HG02678 (cell line): ENCODE measurements at regions not wholly inside any gene's neighbourhood (a gene's known extent, or its start where the extent isn't known, plus 50 kb on each side); places are given as distances from the start of the nearest gene placed in this dataset.
"Not testable (repeated sequence)": the region's sequence is repeated elsewhere in the genome, so short reads cannot be mapped to it uniquely, and the experiment has no call there.

ENCODE experiments used
- ATAC-seq: cut with Tn5 transposase; IDR thresholded peaks from one replicate; pipeline ENCODE4 v1.9.1; 2021; ENCODE audit warnings: mild to moderate bottlenecking, moderate library complexity; ENCODE audit not compliant: unreplicated experiment

GRCh38 chr11:97487387-97487786 is 1097.6 kb downstream of the JRKL start:
- ATAC-seq = no peak

GRCh38 chr11:97498891-97499290 is 1109.1 kb downstream of the JRKL start:
- ATAC-seq = no peak

- ATAC-seq = no peak
Measured at GRCh38 chr11:97502201-97502600, 1112.4 kb downstream of the JRKL start.

GRCh38 chr11:97506076-97506759 is 1116.4 kb downstream of the JRKL start:
- ATAC-seq = no peak

- no peak for ATAC-seq
Measured at GRCh38 chr11:97514446-97514845, 1124.6 kb downstream of the JRKL start.

GRCh38 chr11:97516688-97517087 is 1126.9 kb downstream of the JRKL start:
- ATAC-seq = no peak

- no peak for ATAC-seq
Measured at GRCh38 chr11:97525273-97525672, 1135.5 kb downstream of the JRKL start.

GRCh38 chr11:97537407-97538150 is 1147.8 kb downstream of the JRKL start:
- no peak for ATAC-seq

GRCh38 chr11:97544431-97544830 is 1154.6 kb downstream of the JRKL start:
- ATAC-seq = no peak

- no peak for ATAC-seq
Measured at GRCh38 chr11:97548280-97548679, 1158.5 kb downstream of the JRKL start.

- ATAC-seq = no peak
Measured at GRCh38 chr11:97557399-97557798, 1167.6 kb downstream of the JRKL start.

GRCh38 chr11:97567801-97568200 is 1178.0 kb downstream of the JRKL start:
- ATAC-seq = no peak

- no peak for ATAC-seq
Measured at GRCh38 chr11:97570636-97571035, 1180.8 kb downstream of the JRKL start.

- not testable (repeated sequence) for ATAC-seq
Measured at GRCh38 chr11:97573771-97574170, 1184.0 kb downstream of the JRKL start.

GRCh38 chr11:97574976-97575665 is 1185.3 kb downstream of the JRKL start:
- no peak for ATAC-seq

GRCh38 chr11:97607291-97608000 is 1217.6 kb downstream of the JRKL start:
- no peak for ATAC-seq

- ATAC-seq = no peak
Measured at GRCh38 chr11:97610000-97610399, 1220.2 kb downstream of the JRKL start.

GRCh38 chr11:97610854-97611253 is 1221.0 kb downstream of the JRKL start:
- no peak for ATAC-seq

- ATAC-seq = no peak
Measured at GRCh38 chr11:97611345-97611744, 1221.5 kb downstream of the JRKL start.

GRCh38 chr11:97614606-97615005 is 1224.8 kb downstream of the JRKL start:
- ATAC-seq = no peak

GRCh38 chr11:97615546-97615945 is 1225.7 kb downstream of the JRKL start:
- no peak for ATAC-seq
